Activated T-cell treated with anti-CD3 and anti-CD28 coated beads, Interleukin-2, amount 50 U/mL, for 4 hours (primary cell): ENCODE measurements at regions not wholly inside any gene's neighbourhood (a gene's known extent, or its start where the extent isn't known, plus 50 kb on each side); places are given as distances from the start of the nearest gene placed in this dataset.

Experiments
- ATAC-seq, 2 donors: fragments of 200-7000 bp; cut with Tn5 transposase; one replicate each; pipeline ENCODE4 v1.10.0; 2021
- DNase-seq: peaks from one replicate; pipeline ENCODE4 v3.0.0-alpha.2; 2020
- H3K27me3 Mint-ChIP-seq: one replicate; pipeline ENCODE4 v1.8.0; 2021; ENCODE audit warnings: low read depth, mixed read lengths
- H3K36me3 Mint-ChIP-seq: one replicate; pipeline ENCODE4 v1.8.0; 2022; ENCODE audit warnings: mixed read lengths; ENCODE audit not compliant: insufficient read depth
- H3K4me1 Mint-ChIP-seq: one replicate; pipeline ENCODE4 v1.8.0; 2021; ENCODE audit warnings: low read depth, mixed read lengths
- H3K4me3 Mint-ChIP-seq: one replicate; pipeline ENCODE4 v1.8.0; 2021; ENCODE audit warnings: mild to moderate bottlenecking, moderate library complexity, mixed read lengths
- H3K9me3 Mint-ChIP-seq: one replicate; pipeline ENCODE4 v1.8.0; 2021; ENCODE audit warnings: mixed read lengths

- ATAC-seq (no peak), DNase-seq (no peak)
- Mint-ChIP-seq H3K27me3 (no peaks in the 10 kb centered on the region), H3K4me1 (no peaks in the 10 kb centered on the region), H3K9me3 (no peaks in the 10 kb centered on the region), H3K36me3 (no peaks in the 10 kb centered on the region), H3K4me3 (no peak overlapping the region)
Observed at GRCh38 chr10:121405953-121406352, 192.3 kb downstream of the FGFR2 start.

- Mint-ChIP-seq H3K36me3 (no peaks in the 10 kb centered on the region), H3K27me3 (no peaks in the 10 kb centered on the region), H3K4me1 (no peaks in the 10 kb centered on the region), H3K4me3 (no peak overlapping the region), H3K9me3 (no peaks in the 10 kb centered on the region)
- ATAC-seq, result no peak
- no peak for DNase-seq
Observed at GRCh38 chr10:121406823-121407545, 191.3 kb downstream of the FGFR2 start.

GRCh38 chr10:121409466-121410104 is 188.7 kb downstream of the FGFR2 start:
- DNase-seq, result no peak
- no peaks in the 10 kb centered on the region for H3K9me3 Mint-ChIP-seq
- H3K27me3 Mint-ChIP-seq, result no peaks in the 10 kb centered on the region

GRCh38 chr10:121411004-121411403 is 187.2 kb downstream of the FGFR2 start:
- Mint-ChIP-seq H3K4me1 (no peaks in the 10 kb centered on the region), H3K4me3 (no peak overlapping the region), H3K27me3 (no peaks in the 10 kb centered on the region), H3K9me3 (no peaks in the 10 kb centered on the region), H3K36me3 (no peaks in the 10 kb centered on the region)
- DNase-seq, result no peak
- no peak for ATAC-seq

More at GRCh38 chr10:121409466-121410104, 188.7 kb downstream of the FGFR2 start:
- H3K36me3 Mint-ChIP-seq, result no peaks in the 10 kb centered on the region
- H3K4me1 Mint-ChIP-seq, result no peaks in the 10 kb centered on the region
- H3K4me3 Mint-ChIP-seq, result no peak overlapping the region
- ATAC-seq, result no peak

- no peaks in the 10 kb centered on the region for H3K9me3 Mint-ChIP-seq
- no peaks in the 10 kb centered on the region for H3K27me3 Mint-ChIP-seq
- no peaks in the 10 kb centered on the region for H3K4me1 Mint-ChIP-seq
- no peak overlapping the region for H3K4me3 Mint-ChIP-seq
- no peak for ATAC-seq
- no peak for DNase-seq
- no peaks in the 10 kb centered on the region for H3K36me3 Mint-ChIP-seq
Observed at GRCh38 chr10:121413951-121414350, 184.3 kb downstream of the FGFR2 start.

GRCh38 chr10:121414366-121415062 is 183.7 kb downstream of the FGFR2 start:
- Mint-ChIP-seq H3K4me3 (no peak overlapping the region), H3K36me3 (no peaks in the 10 kb centered on the region), H3K9me3 (no peaks in the 10 kb centered on the region), H3K4me1 (no peaks in the 10 kb centered on the region), H3K27me3 (no peaks in the 10 kb centered on the region)
- DNase-seq, result no peak
- no peak for ATAC-seq

- Mint-ChIP-seq H3K4me3 (no peak overlapping the region), H3K4me1 (no peaks in the 10 kb centered on the region), H3K9me3 (no peaks in the 10 kb centered on the region), H3K36me3 (no peaks in the 10 kb centered on the region), H3K27me3 (no peaks in the 10 kb centered on the region)
- no peak for DNase-seq
- no peak for ATAC-seq
Observed at GRCh38 chr10:121415063-121415399, 183.2 kb downstream of the FGFR2 start.

GRCh38 chr10:121416071-121416470 is 182.2 kb downstream of the FGFR2 start:
- Mint-ChIP-seq H3K4me1 (no peaks in the 10 kb centered on the region), H3K4me3 (no peak overlapping the region), H3K27me3 (no peaks in the 10 kb centered on the region), H3K36me3 (no peaks in the 10 kb centered on the region), H3K9me3 (no peaks in the 10 kb centered on the region)
- no peak for DNase-seq
- ATAC-seq, result no peak

- ATAC-seq, result no peak
- H3K4me1 Mint-ChIP-seq, result no peaks in the 10 kb centered on the region
- no peaks in the 10 kb centered on the region for H3K36me3 Mint-ChIP-seq
- no peak for DNase-seq
- no peak overlapping the region for H3K4me3 Mint-ChIP-seq
- no peaks in the 10 kb centered on the region for H3K27me3 Mint-ChIP-seq
- H3K9me3 Mint-ChIP-seq, result no peaks in the 10 kb centered on the region
Observed at GRCh38 chr10:121417298-121417697, 180.9 kb downstream of the FGFR2 start.

GRCh38 chr10:121418126-121418777 is 180.0 kb downstream of the FGFR2 start:
- no peaks in the 10 kb centered on the region for H3K36me3 Mint-ChIP-seq

GRCh38 chr10:121420006-121420405 is 178.2 kb downstream of the FGFR2 start:
- Mint-ChIP-seq H3K4me1 (no peaks in the 10 kb centered on the region), H3K4me3 (no peak overlapping the region), H3K27me3 (no peaks in the 10 kb centered on the region), H3K36me3 (no peaks in the 10 kb centered on the region), H3K9me3 (no peaks in the 10 kb centered on the region)
- ATAC-seq (no peak), DNase-seq (no peak)

More at GRCh38 chr10:121418126-121418777, 180.0 kb downstream of the FGFR2 start:
- DNase-seq, result no peak
- no peaks in the 10 kb centered on the region for H3K4me1 Mint-ChIP-seq
- H3K9me3 Mint-ChIP-seq, result no peaks in the 10 kb centered on the region
- no peak for ATAC-seq
- no peak overlapping the region for H3K4me3 Mint-ChIP-seq
- no peaks in the 10 kb centered on the region for H3K27me3 Mint-ChIP-seq

- H3K36me3 Mint-ChIP-seq, result no peaks in the 10 kb centered on the region
- H3K4me3 Mint-ChIP-seq, result no peak overlapping the region
- H3K9me3 Mint-ChIP-seq, result no peaks in the 10 kb centered on the region
- H3K4me1 Mint-ChIP-seq, result no peaks in the 10 kb centered on the region
- ATAC-seq (no peak), DNase-seq (no peak)
- H3K27me3 Mint-ChIP-seq, result no peaks in the 10 kb centered on the region
Observed at GRCh38 chr10:121422096-121422495, 176.1 kb downstream of the FGFR2 start.

- Mint-ChIP-seq H3K4me3 (no peak overlapping the region), H3K9me3 (no peaks in the 10 kb centered on the region), H3K4me1 (no peaks in the 10 kb centered on the region), H3K36me3 (no peaks in the 10 kb centered on the region), H3K27me3 (no peaks in the 10 kb centered on the region)
- DNase-seq, result no peak
- no peak for ATAC-seq
Observed at GRCh38 chr10:121425623-121426022, 172.6 kb downstream of the FGFR2 start.

GRCh38 chr10:121426307-121426706 is 171.9 kb downstream of the FGFR2 start:
- DNase-seq, result no peak
- Mint-ChIP-seq H3K4me3 (no peak overlapping the region), H3K27me3 (no peaks in the 10 kb centered on the region), H3K9me3 (no peaks in the 10 kb centered on the region), H3K36me3 (no peaks in the 10 kb centered on the region), H3K4me1 (no peaks in the 10 kb centered on the region)
- no peak for ATAC-seq
